Renal pelvis (tissue), 1 donor: ENCODE measurements at regions not wholly inside any gene's neighbourhood (a gene's known extent, or its start where the extent isn't known, plus 50 kb on each side); places are given as distances from the start of the nearest gene placed in this dataset.
"Not testable (repeated sequence)": the region's sequence is repeated elsewhere in the genome, so short reads cannot be mapped to it uniquely, and the experiment has no call there.

ENCODE experiments used
- DNase-seq: peaks from one replicate; pipeline ENCODE4 v3.0.0-alpha.2; 2013

- DNase-seq: no peak
Observed at GRCh38 chr2:224261326-224261725, 140.6 kb downstream of the FAM124B start.

GRCh38 chr2:224260372-224261020 is 141.4 kb downstream of the FAM124B start:
- DNase-seq: peak; percentile 83

- no peak for DNase-seq
Observed at GRCh38 chr2:224259831-224260230, 142.1 kb downstream of the FAM124B start.

GRCh38 chr2:224258059-224258458 is 143.8 kb downstream of the FAM124B start:
- no peak for DNase-seq

GRCh38 chr2:224257156-224257555 is 144.8 kb downstream of the FAM124B start:
- DNase-seq: no peak

- DNase-seq: no peak
Observed at GRCh38 chr2:224253464-224253863, 148.4 kb downstream of the FAM124B start.

- DNase-seq: no peak
Observed at GRCh38 chr2:224252631-224253030, 149.3 kb downstream of the FAM124B start.

GRCh38 chr2:224248944-224249371 is 152.9 kb downstream of the FAM124B start:
- no peak for DNase-seq

- DNase-seq: no peak
Observed at GRCh38 chr2:224242561-224242960, 159.3 kb downstream of the FAM124B start.

GRCh38 chr2:224241812-224242211 is 160.1 kb downstream of the FAM124B start:
- DNase-seq: no peak

- DNase-seq: no peak
Observed at GRCh38 chr2:224241001-224241400, 160.9 kb downstream of the FAM124B start.

GRCh38 chr2:224223851-224224555 is 177.9 kb downstream of the FAM124B start:
- no peak for DNase-seq

- DNase-seq: no peak
Observed at GRCh38 chr2:224222974-224223373, 178.9 kb downstream of the FAM124B start.

GRCh38 chr2:224222291-224222690 is 179.6 kb downstream of the FAM124B start:
- DNase-seq: no peak

- DNase-seq: no peak
Observed at GRCh38 chr2:224221455-224221913, 180.4 kb downstream of the FAM124B start.

GRCh38 chr2:224220586-224221255 is 181.2 kb downstream of the FAM124B start:
- DNase-seq: no peak

GRCh38 chr2:224219781-224220180 is 180.7 kb upstream of the SERPINE2 start:
- DNase-seq: no peak

GRCh38 chr2:224217962-224218347 is 178.9 kb upstream of the SERPINE2 start:
- no peak for DNase-seq

- DNase-seq: no peak
Observed at GRCh38 chr2:224217233-224217961, 178.3 kb upstream of the SERPINE2 start.

- not testable (repeated sequence) for DNase-seq
Observed at GRCh38 chr2:224215611-224216010, 176.5 kb upstream of the SERPINE2 start.

GRCh38 chr2:224213396-224213795 is 174.3 kb upstream of the SERPINE2 start:
- DNase-seq: no peak

GRCh38 chr2:224211791-224212190 is 172.7 kb upstream of the SERPINE2 start:
- peak; percentile 55 for DNase-seq

GRCh38 chr2:224211181-224211480 is 172.0 kb upstream of the SERPINE2 start:
- DNase-seq: no peak
